Activated CD8-positive, alpha-beta memory T cell treated with anti-CD3 and anti-CD28 coated beads for 36 hours (primary cell): ENCODE measurements at regions not wholly inside any gene's neighbourhood (a gene's known extent, or its start where the extent isn't known, plus 50 kb on each side); places are given as distances from the start of the nearest gene placed in this dataset.

ENCODE experiments used
- CTCF ChIA-PET: fragments of 350-600 bp; sonication (Branson Sonifier 250); formaldehyde crosslinking; loops from one replicate; lab custom pipeline; 2021; ENCODE audit warnings: antibody characterized with exemption; lab: Charles Lee
- POLR2A ChIA-PET: fragments of 350-600 bp; sonication (Branson Sonifier 250); formaldehyde crosslinking; loops from one replicate; lab custom pipeline; 2021; ENCODE audit warnings: antibody characterized with exemption; lab: Charles Lee

DNA sequence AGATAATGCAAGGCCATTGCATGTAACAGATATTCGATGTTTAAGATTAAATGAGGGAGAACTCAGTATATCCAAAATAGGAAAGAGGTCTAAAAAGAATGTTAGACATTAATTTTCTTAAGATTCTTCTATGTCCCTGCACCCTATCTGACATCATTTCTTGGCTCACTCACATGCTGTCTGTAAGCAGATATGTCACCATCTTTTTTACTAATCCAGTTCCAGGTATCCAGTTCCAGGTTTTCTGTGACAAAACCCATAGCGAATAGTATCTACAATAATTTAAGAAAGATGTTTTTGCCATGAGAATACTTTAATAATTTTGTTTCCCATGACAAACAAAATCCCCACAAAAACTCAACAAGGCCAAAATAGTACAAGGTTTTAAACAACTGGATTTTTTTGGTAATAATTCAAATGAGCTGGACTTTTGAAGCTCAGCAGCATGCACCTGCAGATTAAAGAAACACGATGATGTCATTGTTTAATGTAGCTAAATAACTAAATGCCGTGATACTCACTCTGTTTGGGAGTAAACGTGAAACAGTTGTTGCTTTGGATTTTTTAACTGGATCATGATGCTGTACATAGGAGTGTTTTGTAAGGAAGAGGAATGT, 867.6 kb downstream of the EPHA3 start:
- ChIA-PET POLR2A (no interaction called here), CTCF (no interaction called here)

DNA sequence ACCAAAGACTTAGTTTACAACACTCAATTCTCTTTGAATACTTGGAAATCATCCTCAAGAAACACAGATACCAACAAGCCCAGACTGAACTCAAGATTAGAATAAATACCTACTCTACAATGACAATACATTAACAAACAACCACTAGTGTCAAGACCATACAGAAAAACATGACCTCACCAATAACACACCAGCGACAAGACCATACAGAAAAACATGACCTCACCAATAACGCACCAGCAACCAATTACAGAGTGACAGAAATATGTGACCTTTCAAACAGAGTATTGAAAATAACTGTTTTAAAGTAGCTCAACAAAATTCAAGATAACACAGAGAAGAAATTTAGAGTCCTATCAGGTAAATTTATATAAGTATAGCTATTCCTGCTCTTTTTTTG, 876.0 kb downstream of the EPHA3 start:
- ChIA-PET CTCF (no interaction called here), POLR2A (no interaction called here)

DNA sequence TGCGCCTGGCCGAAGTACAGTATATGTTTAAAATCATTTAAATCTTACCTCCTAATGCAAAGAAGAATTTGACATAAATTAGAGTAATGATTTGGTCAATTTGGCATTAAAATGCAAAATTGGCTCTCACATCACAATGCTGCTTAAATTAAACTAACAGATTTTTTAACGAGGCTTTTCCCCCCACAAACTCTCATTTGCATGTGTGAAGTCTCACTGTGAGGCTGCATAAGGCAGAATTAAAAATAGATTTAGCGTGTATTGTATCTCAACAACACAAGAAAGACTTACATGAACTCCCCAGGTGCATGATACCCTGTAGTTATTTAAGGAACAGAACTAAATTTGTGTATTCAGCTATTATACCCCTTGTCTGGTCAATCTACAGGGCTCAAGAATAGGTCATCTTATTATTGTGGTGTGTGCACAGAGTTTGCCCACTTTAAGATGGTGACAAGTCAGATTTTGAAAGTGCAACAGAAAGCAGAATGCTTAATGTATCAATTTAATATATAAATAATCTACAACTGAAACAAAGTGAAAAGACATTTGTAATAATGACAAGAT, 897.9 kb downstream of the EPHA3 start:
- ChIA-PET CTCF (no interaction called here), POLR2A (no interaction called here)

DNA sequence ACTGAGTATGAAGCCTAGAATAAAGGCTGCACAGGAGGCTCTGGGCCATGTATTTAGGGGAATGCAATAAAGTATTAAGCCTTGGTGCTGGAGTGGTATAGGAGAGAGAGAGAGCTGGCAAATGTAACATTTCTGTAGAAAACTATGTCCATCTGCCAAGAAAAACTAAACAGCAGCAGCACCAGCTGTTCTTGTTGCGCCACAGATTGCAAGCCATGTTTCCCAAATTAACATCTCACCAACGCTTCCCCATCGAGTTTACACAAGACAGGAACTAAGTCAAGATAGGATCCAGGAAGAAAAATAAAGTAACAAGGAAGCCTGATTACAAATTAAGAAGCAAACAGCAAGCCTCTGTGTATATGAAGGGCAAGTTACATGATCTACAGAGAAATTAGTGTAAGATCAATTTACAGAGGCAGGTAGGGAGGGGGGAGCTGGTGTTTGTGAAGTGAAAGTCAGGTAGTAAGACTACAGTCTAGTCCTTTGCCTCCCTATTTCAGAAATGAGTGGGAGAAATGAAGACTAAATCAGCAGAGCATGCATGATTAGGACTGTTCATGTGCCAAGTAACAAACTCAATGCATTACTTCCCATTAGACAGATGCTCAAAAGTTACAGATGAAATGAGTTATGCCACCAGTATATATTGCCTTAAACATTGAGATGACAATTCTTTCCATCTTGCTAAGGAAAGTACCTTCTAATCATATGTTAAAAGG, 900.5 kb downstream of the EPHA3 start:
- ChIA-PET POLR2A (no interaction called here), CTCF (no interaction called here)

DNA sequence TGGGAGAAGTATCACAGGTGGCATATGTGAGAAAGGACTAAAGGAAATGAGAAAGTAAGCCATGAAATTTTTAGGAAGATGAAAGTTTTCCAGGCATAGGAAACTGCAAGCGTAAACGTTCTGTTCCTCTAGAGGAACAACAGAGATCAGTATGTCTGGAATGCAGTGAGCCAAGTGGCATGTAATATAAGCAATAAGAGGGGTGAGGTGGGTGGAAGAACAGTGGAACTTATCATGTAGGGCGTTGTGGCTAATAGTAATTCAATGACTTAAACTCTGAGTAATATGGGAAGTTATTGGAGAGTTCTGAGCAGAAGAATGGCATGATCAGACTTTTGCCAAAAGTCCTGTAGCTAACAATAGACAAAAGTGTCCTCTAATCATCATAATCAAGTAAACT, 902.9 kb downstream of the EPHA3 start:
- POLR2A ChIA-PET = no interaction called here
- CTCF ChIA-PET = no interaction called here

DNA sequence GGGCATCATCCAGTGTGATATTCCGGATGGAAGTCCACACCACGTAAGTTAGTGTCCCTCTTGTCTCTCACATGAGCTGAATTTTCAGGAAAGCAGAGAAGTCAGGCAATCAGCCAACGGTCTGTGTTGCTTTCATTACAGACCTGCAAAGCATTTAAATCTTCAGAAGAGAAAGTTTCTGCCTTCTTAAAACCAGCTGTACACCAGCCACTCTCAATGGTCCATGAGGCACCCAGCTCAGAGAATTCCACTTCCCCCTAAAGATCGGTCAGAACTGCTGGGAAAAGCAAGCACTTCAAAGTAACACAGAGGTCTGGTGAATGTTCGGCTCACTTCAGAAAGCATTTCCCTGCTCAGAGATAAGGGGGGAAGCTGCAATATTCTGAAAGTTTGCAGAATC, 903.7 kb downstream of the EPHA3 start:
- ChIA-PET CTCF (no interaction called here), POLR2A (no interaction called here)

DNA sequence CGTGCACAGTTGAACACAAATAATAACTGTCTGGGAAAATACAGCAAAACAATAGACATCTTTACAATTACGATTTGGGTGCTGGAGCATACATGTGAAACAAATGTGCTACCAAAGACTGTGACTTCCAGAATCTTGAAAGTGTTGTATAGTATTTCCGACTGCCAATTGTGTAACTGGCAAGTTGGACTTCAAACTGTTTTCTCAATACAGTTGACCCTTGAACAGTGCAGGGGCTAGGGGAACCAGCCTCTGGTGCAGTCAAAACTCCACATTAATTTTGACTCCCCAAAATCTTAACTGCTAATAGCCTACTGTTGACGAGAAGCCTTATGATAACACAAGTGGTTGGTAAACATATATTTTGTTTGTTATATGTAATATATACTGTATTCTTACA, 904.2 kb downstream of the EPHA3 start:
- CTCF ChIA-PET = no interaction called here
- POLR2A ChIA-PET = no interaction called here

DNA sequence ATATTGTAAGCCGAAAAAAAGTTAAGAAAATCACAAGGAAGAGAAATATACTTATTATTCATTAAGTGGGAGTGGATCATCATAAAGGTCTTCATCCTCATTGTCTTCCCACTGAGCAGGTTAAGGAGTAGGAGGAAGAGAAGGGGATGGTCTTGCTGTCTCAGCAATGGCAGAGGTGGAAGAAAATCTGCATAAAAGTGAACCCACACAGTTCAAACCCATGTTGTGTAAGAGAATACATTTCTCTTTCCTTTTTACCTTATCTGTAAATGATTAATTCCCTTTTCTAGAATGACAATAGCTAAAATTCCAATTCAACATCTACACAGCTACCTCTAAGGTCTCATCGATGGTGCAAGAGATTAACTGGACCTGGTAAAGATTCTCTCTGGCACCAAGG, 904.6 kb downstream of the EPHA3 start:
- ChIA-PET POLR2A (no interaction called here), CTCF (no interaction called here)

DNA sequence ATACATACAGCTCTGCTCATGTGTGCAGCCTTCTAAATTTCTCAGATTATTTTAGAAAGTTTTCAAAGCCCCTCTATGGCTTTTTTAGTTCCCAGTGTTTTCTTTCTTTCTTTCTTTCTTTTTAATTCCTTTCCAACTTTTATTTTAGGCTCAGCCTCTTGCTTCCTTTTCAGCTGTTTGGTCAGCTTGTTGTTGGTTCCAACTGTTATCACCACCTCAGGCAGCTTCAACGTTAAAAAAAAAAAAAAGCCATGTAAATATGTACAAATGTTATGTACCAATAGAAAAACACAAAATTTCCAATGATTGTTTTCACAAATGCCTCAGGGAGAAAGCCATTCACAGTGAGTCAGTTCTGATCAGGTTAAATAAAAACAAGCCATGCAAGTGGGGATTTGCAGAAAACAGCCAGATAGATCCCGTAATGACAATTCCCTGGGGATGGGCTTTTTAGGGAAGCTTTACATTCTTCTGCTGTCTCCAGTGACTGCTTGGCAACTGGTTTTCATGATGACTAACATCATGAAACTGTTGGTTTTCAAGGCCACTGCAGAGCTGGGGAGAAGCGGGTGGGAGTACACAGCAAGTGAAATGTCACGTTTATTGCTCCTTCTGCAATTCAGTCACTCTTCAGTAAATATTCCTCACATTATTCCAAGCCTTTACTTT, 908.4 kb downstream of the EPHA3 start:
- CTCF ChIA-PET = no interaction called here
- POLR2A ChIA-PET = no interaction called here

DNA sequence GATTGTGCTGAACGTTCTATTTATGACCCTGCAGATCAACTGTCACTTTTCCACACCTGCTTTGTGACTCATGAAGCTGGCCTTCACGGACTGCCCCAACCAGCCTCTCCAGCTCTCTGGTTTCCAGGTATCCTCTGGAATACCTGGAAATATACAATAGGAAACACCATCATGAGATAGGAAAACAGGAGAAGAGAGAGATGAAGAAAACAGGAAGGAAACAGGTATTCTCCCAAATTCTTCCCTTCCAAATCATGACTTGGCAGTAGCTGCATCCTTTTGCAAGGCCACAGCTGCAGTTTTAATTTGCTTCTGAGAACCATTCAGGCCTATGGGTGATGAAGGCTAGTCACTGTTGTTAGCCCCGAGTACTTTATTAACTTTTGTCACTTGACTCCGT, 909.1 kb downstream of the EPHA3 start:
- CTCF ChIA-PET = no interaction called here
- POLR2A ChIA-PET = no interaction called here

DNA sequence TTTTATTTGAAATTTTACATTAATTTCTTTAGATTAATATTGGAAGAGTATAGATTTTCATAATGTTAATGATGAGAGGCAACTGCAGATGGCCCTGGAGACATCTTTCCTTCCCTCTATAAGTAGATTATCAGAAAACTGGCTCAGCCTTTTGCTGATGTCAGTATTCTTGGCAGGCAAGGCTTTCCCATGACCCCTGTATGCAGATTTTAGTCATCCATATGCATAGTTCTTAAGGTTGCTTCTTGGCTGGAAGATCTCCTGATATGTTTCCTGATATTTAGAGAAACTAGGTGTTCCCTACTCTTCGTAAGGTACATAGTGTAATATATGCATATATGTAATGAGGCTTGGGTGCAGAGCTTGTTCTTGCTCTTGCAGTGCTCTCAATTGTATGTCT, 911.4 kb downstream of the EPHA3 start:
- CTCF ChIA-PET = no interaction called here
- POLR2A ChIA-PET = no interaction called here

DNA sequence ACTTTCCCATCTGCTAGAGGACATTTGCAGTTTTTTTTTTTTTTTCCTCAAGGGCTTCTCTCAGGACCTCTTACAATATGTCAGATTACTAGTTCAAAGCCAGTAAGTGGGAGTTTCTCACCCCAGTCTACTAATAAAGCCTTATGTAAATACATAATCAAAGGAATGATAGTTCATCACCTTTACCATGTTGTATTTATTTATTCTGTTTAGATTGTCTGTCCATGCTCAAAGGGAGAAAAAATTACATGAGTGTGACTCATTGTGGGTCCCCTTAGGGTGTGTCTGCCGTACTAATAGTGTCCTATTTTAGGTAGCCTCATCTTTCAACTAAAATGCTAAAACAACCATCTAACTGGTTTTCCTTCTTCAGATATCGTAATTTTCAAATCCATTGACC, 917.6 kb downstream of the EPHA3 start:
- ChIA-PET POLR2A (no interaction called here), CTCF (no interaction called here)

DNA sequence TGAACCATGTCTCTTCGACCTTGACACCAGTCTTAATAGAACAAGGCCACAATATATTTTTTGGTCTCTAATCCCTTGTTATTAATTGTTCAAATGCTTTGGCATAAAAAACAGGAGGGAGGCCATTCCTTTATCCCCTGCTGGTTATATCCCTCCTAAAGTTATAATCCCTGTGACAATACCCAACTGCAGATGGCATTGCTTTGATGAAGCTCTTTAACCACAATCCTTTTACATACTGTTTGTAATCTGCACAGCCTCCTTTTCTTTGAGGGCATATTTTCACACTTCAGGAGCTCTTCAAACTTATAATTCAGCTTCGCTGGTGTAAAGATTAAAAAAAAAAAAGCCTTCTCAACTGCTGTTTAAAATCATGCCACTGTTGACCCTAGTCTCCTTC, 919.0 kb downstream of the EPHA3 start:
- ChIA-PET CTCF (no interaction called here), POLR2A (no interaction called here)

DNA sequence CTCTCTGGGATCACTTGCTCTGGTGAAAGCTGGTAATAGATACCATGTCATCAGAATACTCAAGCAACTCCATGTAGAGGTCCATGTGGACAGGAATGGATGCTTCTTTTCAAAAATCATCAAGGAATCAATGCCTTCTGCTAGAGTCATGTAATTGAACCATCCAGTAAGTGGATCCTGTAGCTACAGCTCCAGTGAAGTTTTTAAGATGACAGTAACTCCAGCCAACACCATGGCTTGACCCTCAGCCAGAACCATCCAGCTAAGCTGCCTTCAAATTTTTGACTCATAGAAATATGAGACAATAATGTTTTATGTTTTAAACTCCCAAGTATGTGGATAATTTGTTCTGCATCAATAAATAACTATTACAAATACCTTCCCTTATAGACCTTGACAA, 923.7 kb downstream of the EPHA3 start:
- CTCF ChIA-PET = no interaction called here

DNA sequence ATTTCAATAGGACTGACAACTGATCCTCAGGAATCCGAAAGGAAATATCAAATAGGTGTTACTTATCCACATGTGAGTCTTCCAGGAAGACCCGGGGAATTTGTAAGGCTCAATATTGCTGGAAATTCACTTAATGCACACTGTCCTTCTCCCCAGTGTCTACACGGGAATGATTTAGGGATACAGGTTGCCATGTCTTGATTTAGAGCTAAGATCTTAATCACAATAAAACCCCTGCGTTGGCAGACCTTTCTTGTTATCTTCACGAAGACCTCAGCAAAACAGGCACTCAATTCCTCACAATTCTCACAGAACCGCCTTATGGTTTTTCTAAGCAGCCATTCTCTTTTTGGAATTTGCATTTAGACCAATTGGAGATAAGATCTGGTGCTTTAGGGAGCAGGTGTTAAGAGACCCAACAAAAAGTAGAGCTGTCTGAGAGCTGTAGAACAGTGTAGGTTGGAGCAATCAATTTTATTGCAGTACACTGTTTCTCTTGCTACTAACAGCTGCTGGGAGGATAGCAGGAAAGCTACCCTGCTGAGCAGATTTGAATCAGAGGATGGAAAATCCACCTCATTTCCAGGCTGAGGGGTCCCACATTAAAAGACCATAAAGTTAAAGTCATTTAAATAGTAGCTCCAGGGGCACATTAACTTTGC, 925.7 kb downstream of the EPHA3 start:
- CTCF ChIA-PET = no interaction called here
- POLR2A ChIA-PET = no interaction called here

More for the DNA sequence above, 923.7 kb downstream of the EPHA3 start:
- POLR2A ChIA-PET = no interaction called here

DNA sequence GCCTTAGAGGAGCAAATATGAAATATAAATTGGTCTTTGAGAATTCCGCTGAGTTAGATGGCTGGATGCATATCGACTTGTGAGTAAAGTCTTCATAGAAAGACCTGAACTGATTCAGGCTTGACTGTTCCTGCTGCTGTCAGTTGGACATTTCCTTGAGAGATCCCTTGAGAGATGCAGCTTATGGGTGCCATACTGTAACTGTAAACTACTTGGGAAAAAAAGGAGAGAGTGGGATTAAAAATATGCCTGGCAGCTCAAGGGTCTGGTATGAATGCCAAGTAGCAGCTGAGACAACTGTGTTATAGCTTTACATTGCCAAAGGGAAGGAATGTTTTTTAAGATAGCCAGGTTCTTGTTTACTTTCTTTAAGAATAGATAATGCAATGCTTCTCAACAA, 926.6 kb downstream of the EPHA3 start:
- ChIA-PET CTCF (no interaction called here), POLR2A (no interaction called here)

DNA sequence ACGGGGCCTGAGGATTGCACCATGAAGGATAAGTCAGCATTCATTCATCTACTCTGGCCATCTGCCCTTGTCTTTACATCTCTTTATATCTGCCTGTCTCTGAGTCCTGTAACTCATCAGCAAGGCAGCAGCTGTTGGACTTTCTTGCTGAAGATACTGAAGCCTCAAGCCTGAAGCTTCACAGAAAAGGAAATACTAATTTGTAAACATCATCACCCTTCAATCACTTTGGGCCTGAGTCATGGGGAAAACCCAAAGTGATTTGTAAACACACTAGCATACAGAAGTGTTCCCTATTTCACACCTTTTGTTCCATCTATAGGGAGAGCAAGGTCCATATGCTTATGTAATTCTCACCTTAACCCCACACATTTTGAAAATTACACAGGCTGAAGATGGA, 928.2 kb downstream of the EPHA3 start:
- ChIA-PET POLR2A (no interaction called here), CTCF (interaction anchor here (0.6 kb wide), 1 partner anchor 1001 kb away, joined by 3 read pairs; no protein-coding TSS in a partner anchor)

DNA sequence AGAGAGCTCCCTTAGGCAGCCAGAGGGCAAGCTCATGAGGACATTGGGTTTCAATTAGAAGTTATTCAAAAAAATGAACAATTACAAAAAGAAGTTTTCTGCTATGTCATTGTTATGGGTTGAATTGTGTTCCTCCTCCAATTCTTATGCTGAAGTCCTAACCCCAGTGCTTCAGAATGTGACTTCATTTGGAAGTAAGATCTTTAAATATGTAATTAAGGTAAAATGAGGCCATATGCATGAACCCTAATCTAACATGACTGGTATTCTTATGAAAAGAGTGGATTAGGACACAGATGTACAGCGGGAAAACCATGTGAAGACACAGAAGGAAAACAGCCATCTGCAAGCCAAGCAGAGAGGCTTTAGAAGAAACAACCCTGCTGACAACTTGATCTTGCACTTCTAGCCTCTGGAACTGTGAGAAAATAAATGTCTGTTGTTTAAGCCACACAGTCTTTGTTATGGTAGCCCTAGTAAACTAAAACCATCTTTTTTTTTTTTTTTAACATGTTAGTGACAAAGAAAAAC, 929.6 kb downstream of the EPHA3 start:
- ChIA-PET CTCF (no interaction called here), POLR2A (no interaction called here)

DNA sequence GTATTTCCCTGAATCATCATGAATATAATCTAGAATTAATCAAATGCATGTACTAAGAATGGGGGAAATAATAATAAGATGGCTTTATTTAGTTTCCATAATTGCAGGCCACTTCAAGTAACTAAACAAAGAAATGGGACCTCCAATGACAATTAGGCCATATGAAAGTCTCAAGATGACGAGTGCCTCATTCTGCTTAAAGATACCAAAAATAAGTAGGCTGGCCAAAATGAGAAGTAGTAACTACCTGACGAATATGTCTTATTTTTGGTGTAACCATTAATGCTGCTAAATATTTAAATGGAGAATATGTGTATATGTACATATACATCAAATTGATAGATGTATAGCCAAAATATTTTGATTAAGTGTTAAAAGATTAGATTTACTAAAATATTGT, 932.6 kb downstream of the EPHA3 start:
- CTCF ChIA-PET = no interaction called here
- POLR2A ChIA-PET = no interaction called here

DNA sequence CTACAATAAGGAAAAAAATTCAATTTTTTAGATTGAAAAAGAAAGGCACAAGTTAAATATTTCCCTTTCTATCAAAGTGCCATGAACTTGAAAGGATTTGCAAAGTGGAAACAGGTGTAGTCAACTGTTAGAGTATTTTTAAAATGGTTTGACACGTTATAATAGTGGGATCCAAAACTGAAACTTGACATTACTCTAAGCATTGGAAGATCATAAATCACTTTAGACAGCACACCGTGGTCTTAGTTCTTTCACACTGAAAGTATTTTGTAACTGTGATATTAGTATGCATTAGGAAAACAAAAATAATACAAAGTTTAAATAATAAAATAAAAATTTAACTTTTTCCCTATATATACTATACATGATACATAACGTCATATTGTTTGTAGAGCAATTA, 933.1 kb downstream of the EPHA3 start:
- POLR2A ChIA-PET = no interaction called here
- CTCF ChIA-PET = no interaction called here
